ENCODE measurements at regions not wholly inside any gene's neighbourhood (a gene's known extent, or its start where the extent isn't known, plus 50 kb on each side); places are given as distances from the start of the nearest gene placed in this dataset.

DNA sequence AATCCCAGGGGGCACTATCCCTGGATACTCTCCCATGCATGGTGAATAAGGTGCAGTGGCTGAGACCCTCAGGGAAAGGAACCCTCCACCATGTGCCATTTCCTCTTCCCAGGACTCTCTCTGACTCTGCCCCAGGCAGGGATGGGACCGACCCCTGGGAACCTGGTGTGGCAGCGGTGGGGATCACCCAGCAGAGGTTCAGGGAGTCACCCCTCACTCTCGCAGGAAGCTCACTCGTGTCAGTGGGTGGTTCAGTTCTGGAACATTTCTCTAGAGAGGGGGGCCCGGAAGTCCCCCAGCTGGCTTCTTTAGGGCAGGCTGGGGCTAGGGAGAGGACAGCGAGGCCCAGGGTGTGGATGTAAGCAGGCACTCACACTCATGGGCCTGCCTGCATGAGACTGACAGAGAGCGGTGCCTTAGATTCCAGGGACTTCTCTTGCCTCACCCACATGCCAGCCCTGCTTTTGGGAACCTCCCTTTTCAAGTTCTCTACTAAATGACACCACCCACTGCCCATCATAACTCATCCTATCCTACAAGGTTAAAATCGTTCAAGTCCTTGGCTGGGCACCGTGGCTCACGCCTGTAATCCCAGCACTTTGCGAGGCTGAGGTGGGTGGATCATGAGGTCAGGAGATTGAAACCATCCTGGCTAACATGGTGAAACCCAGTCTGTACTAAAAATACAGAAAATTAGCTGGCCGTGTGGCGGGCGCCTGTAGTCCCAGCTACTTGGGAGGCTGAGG lies 109.7 kb upstream of the SDK2 start:
- DNase-seq (ENCODE audit: low read depth in 3 of 3), result no peak

- no peak for DNase-seq (ENCODE audit: low read depth in 3 of 3)
These were observed 110.7 kb upstream of the SDK2 start for GRCh38 chr17:73754886-73755400.

GRCh38 chr17:73757420-73757819 lies 113.2 kb upstream of the SDK2 start:
- no peak for DNase-seq (ENCODE audit: low read depth in 3 of 3)

GRCh38 chr17:73758245-73758644 lies 114.0 kb upstream of the SDK2 start:
- no peak for DNase-seq (ENCODE audit: low read depth in 3 of 3)

GRCh38 chr17:73759324-73759723 lies 115.1 kb upstream of the SDK2 start:
- no peak for DNase-seq (ENCODE audit: low read depth in 3 of 3)

- DNase-seq (ENCODE audit: low read depth in 3 of 3), result no peak
These were observed 115.6 kb upstream of the SDK2 start for GRCh38 chr17:73759734-73760438.

- no peak for DNase-seq (ENCODE audit: low read depth in 3 of 3)
These were observed 116.2 kb upstream of the SDK2 start for GRCh38 chr17:73760439-73760758.

- no peak for DNase-seq (ENCODE audit: low read depth in 3 of 3)
These were observed 121.7 kb upstream of the SDK2 start for GRCh38 chr17:73765824-73766563.

DNA sequence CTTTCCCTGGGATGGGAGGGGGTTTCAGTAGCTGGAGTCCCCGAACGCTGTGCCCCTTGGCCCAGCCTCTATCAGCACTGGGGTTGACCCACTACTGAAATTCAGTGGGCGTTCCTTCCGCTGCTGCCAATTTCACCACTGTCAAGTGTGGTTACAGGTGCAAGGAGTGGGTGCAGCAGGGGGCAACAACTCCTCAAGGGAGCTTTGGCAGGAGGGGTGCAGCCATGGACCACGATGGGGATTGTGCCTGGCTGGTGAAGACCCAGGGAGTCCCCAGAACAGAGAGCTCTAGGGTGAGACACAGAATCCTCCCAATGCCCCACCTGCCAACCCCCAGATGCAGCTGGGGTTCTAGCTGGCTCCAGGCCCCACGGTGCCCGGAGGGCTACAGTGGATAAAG lies 123.5 kb upstream of the SDK2 start:
- DNase-seq (ENCODE audit: low read depth in 3 of 3), result no peak

DNA sequence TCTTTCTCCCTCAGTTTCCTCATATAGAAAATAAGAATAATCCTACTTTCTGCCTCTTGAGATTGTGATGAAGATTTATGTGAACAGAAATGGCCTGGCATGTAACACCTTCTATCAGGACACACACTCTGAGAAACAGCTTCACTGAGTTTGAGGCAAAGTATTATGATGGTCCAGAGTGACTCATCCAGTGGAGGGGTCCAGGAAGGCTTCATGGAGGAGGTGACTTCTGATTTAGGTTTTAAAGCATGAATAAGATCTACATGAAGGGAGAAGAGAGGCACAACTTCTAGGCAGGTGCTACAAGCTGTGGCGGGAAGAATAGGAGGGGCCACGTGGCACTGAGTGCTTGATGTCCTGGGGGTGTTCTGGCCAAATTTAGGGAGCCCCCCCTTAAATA lies 124.4 kb upstream of the SDK2 start:
- no peak for DNase-seq (ENCODE audit: low read depth in 3 of 3)

DNA sequence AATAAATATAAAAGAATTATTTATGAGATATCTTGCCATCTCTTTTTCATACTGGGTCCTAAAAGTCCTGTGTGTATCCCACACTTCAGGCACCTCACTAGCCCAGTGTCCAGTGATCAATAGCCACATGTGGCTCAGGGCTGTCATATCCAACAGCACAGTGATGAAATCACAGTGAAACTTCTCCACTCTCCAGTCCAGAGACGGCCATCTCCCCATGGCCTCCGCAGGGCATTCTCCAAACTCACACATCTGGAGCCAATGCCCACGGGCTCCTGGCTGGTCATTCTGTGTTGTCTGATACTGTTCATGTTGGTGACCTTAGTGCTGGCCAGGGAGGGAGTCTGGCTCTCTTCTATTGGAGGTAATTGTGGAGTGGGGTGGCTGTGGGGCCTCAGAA lies 125.2 kb upstream of the SDK2 start:
- no peak for DNase-seq (ENCODE audit: low read depth in 3 of 3)

DNA sequence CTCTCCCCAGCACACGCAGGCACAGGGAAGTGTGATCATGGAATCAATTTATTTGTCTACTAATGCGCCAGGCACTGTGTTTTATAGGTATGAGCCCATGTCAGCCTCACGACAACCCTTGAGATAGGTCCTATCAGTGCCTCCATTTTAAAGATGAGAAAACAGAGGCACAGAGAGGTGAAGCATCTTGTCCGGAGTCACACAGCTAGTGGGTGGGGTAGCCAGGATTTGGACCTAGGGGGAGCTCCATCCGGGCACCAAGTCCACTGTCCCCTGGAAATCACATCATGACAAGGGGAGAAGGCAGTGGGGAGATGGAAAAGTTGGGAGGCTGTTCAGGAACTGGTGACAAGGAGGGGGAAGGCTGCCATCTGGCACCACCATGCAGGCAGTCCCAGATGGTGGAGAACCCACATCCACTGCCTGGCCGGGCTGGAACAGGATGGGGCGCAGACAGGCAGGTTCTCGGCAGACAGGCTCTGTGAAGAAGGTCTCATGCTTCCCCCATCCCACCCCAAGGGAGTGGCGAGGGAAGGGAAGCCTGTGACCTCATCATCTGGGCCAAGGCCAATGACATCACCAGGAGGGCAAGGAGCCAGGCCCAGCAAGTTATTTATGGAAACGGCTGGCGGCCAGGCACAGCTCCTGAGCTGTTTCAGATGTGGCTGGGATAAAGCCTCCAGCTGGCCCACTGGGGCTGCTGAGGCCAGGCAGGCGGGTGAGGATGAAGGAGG lies 126.0 kb upstream of the SDK2 start:
- DNase-seq (ENCODE audit: low read depth in 3 of 3), result no peak

GRCh38 chr17:73770849-73771229 lies 126.6 kb upstream of the SDK2 start:
- DNase-seq (ENCODE audit: low read depth in 3 of 3), result no peak

- no peak for DNase-seq (ENCODE audit: low read depth in 3 of 3)
These were observed 128.0 kb upstream of the SDK2 start for GRCh38 chr17:73772107-73772705.

DNA sequence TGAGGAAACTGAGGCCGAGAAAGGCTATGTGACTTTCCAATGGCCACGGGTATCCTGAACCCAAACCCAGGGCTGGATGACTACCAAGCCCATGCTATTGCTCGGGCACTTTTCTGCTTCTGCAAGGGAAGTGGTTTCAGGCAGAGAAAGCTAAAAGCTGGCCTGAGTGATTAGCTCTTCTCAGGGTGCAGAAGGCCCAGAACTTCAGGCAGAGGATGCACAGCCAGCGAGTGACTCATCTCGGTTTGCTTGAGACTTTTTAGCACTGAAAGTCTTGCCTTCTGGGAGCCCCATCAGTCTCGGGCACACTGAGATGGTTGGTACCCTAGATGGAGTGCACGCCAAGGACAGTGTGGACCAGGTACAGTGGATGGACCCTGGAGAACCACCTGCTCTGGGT lies 129.5 kb upstream of the SDK2 start:
- no peak for DNase-seq (ENCODE audit: low read depth in 3 of 3)

DNA sequence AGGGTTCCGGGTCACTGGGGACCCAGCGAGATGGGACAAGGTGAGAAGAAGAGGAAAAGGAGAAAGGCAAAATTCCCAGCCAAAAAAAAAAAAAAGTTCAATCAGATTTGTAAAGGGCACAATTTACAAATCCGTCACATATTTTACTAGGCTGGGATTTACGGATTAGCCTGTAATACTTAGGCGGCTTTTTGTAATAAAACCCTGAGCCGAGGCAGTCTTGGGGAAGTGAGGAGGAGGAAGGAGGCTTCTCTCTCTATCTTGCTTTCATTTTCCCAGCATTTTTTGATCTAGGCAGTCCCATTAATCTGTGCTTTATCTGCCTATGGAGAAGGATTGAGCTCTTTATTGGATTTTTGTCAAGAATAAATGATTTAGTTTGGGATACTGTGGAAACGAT lies 130.6 kb upstream of the SDK2 start:
- DNase-seq (ENCODE audit: low read depth in 3 of 3), result no peak

- DNase-seq (ENCODE audit: low read depth in 3 of 3), result no peak
These were observed 132.3 kb upstream of the SDK2 start for GRCh38 chr17:73776351-73777130.

DNA sequence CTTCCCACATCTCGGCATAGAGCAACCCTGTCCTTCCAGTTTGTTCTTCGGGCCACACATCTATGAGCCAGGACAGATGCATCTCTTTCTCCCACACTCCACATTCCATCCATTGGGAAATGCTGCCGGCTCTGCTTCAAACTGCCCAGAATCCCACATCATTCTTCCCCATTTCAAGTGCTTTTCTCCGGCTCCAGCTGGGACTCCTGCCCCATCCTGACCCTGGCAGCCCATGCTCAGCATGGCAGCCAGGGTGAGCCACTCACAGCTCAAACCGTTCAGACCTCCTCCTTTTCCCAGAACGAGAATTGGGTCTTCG lies 132.8 kb upstream of the SDK2 start:
- DNase-seq (ENCODE audit: low read depth in 3 of 3), result no peak

DNA sequence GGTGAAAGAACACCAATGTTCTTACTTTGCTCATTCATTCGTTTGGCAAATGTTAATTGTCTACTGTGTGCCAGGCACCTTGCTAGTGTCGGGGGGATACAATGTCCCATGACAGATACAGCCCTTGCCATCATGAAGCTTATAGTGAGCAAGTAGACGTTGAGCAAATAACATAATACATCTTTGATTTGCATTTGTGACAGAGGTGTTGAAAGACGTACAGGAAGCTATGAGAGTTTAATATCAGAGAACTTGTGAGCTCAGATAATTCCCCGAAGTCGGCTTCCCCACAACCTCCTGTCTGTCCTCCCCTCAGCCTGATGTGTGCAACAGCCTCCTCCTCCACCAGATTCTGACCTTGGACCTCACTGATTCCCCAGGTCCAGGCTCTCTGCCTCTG lies 138.0 kb upstream of the SDK2 start:
- no peak for DNase-seq (ENCODE audit: low read depth in 3 of 3)

DNA sequence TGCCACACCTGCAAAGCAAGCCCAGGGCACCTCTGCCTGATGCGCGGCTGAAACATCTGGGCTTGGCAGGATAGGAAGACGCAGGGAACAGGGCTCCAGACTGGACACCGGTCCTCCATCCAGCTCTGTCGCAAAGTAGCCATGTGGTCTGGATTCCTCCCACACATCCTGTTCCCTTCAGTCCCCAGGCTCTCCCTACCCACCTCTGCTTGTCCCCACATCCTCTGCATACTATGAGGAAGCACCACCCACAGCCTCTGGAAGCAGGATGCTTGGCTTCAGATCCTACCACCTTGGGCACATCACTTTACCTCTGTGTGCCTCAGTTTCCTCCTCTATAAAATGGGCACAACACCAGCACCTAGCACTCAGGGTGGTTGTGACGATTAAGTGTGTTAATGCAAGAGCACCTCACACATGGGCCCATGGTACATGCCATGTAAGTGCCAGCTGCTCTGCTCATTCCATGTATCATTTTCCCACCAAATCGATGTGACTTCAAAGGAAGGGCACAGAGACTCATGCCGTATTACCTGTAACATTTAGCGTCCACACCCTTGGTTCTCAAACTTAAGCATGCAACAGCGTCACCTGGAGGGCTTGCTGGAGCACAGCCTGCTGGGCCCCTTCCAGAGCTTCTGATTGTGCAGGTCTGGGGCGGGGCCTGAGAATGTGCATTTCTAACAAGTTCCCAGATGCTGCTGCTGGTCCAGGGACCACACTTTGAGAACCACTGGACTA lies 138.6 kb upstream of the SDK2 start:
- DNase-seq (ENCODE audit: low read depth in 3 of 3), result no peak
